Suprapubic skin (tissue), 4 donors: ENCODE measurements at regions not wholly inside any gene's neighbourhood (a gene's known extent, or its start where the extent isn't known, plus 50 kb on each side); places are given as distances from the start of the nearest gene placed in this dataset.

ENCODE experiments used
- CTCF ChIP-seq, 2 donors: fragments of 200-600 bp in 1 of 2; fragments of 450-650 bp in 1 of 2; sonication (generic) in 1 of 2; IDR thresholded peaks; one replicate each; pipeline ENCODE4 v1.5.1; 2016 to 2019; ENCODE audit warnings: antibody characterized with exemption in 2 of 2, mild to moderate bottlenecking in 1 of 2, moderate library complexity in 1 of 2
- POLR2A ChIP-seq, 2 donors: fragments of 450-650 bp; IDR thresholded peaks; one replicate each; pipeline ENCODE4 v1.6.1; 2017; ENCODE audit warnings: antibody characterized with exemption in 2 of 2, mild to moderate bottlenecking in 2 of 2, moderate library complexity in 2 of 2
- POLR2AphosphoS5 ChIP-seq, 3 donors: sonication (generic); formaldehyde crosslinking; IDR thresholded peaks; one replicate each; pipeline ENCODE4 v1.6.1; 2017; ENCODE audit warnings: antibody characterized with exemption in 3 of 3

GRCh38 chr11:130715085-130715876 lies 201.0 kb downstream of the SNX19 start:
- TF ChIP-seq POLR2A (IDR thresholded peaks at IDR 0.05) (no peak), CTCF (IDR thresholded peaks at IDR 0.05) (no peak), POLR2AphosphoS5 (IDR thresholded peaks at IDR 0.05) (no peak)
